ENCODE measurements at regions not wholly inside any gene's neighbourhood (a gene's known extent, or its start where the extent isn't known, plus 50 kb on each side); places are given as distances from the start of the nearest gene placed in this dataset.

DNA sequence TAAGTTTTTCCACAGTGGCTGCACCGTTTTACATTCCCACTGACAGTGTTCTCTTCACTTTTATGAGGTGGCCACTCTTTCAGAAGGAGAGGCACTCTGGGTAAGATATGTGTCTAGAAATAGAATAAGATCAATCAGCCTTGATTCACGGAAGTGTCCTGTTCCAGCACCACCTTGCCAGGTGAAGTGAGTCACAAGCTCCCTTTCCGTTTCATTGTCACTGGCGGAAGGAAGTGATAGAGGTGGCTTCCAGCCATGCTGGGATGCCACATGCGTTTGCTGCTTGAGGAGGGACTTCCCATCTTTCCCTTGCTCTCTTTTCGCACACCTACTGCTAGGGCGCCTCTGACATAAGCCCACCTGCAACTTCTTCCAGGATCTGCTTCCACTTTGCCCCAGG is 217.1 kb downstream of the PIK3R1 start (continued):
- peak; percentile 94 for TF ChIP-seq TCF7L2 (IDR thresholded peaks at IDR 0.05; ENCODE audit: borderline replicate concordance, extremely low read depth, insufficient read depth, insufficient read length)
- TF ChIP-seq JUND (IDR thresholded peaks at IDR 0.05) = peak; percentile 80

DNA sequence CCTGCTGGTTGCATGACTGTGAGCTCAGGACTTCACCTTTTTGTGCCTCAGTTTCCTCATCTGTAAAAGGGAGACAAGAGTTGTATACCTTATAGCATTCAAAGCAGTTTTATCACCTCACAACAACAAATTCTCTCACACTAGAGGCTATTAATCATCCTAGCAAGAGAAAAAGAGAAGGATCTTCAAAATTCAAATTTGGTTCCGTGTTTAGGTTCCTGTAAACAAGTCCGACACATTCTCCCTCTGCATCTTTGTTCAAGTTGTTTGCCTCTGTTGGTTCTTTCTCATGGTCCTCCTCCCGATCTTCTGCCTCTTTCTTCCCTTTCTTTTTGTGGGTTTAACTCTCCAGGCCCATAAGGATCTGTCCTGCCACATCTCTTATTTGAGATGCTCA is 218.0 kb downstream of the PIK3R1 start:
- Histone ChIP-seq H3K36me3 (ENCODE audit: control insufficient read depth in 1 of 2, insufficient read depth in 2 of 2, low read length in 2 of 2) (no peaks in the 10 kb centered on the region), H3K9ac (ENCODE audit: low read length) (peak overlapping the region; percentile 46), H3K27ac (ENCODE audit: low read depth, low read length) (peak overlapping the region; percentile 66), H3K4me2 (ENCODE audit: low read length) (peak overlapping the region; percentile 43), H3K4me1 (ENCODE audit: control insufficient read depth in 1 of 2, insufficient read depth in 2 of 2, low read length in 2 of 2) (peaks cover 24 to 47% of the 10 kb centered on the region in 2 experiments), H3K9me2 (ENCODE audit: insufficient read depth) (no peaks in the 10 kb centered on the region), H2AFZ (ENCODE audit: low read depth, low read length, poor library complexity, severe bottlenecking) (no peak overlapping the region), H3K4me3 (replicated peaks in 1 of 2; ENCODE audit: low read depth in 1 of 2, low read length in 2 of 2) (no peak overlapping the region), H3K79me2 (ENCODE audit: insufficient read depth, low read length) (no peaks in the 10 kb centered on the region), H3K9me3 (ENCODE audit: control insufficient read depth in 1 of 2, insufficient read depth in 1 of 2, low read depth in 1 of 2, low read length in 2 of 2) (no peaks in the 10 kb centered on the region), H4K20me1 (ENCODE audit: insufficient read depth) (no peaks in the 10 kb centered on the region), H3K27me3 (ENCODE audit: insufficient read depth, low read length) (no peaks in the 10 kb centered on the region)
- no peak for ATAC-seq
- intact Hi-C loops (cut with micrococcal nuclease) = loop anchor here (5.0 kb wide), 1 partner anchor 101 kb away; no protein-coding TSS in a partner anchor
- ChIA-PET RAD21 (ENCODE audit: low non-redundant PET in 1 of 2, low total read pairs in 2 of 2, uncharacterized antibody in 2 of 2, unreplicated experiment in 2 of 2) (no interaction called here), POLR2A (interaction anchor here (1.3 kb wide), 1 partner anchor 27 kb away, joined by 3 read pairs; no protein-coding TSS in a partner anchor), CTCF (interaction anchor here (0.7 kb wide), 1 partner anchor 147 kb away, joined by 3 read pairs; no protein-coding TSS in a partner anchor)
- DNase-seq (ENCODE audit: low read depth, low spot score) = no peak
- BruUV-seq (replicated peaks) = TSS peak; percentile 90
- TF ChIP-seq ELF1 (IDR thresholded peaks at IDR 0.05; ENCODE audit: borderline replicate concordance, low read depth) = no peak
- TF ChIP-seq TCF7L2 (IDR thresholded peaks at IDR 0.05; ENCODE audit: borderline replicate concordance, extremely low read depth, insufficient read depth, insufficient read length) = no peak
- no peak for TF ChIP-seq SRF (IDR thresholded peaks at IDR 0.05; ENCODE audit: low read depth)
- no peak for TF ChIP-seq POLR2AphosphoS5 (IDR thresholded peaks at IDR 0.05; ENCODE audit: low read depth, low read length)

Data from HCT116 (cell line).